HCT116 (cell line): ENCODE measurements at regions not wholly inside any gene's neighbourhood (a gene's known extent, or its start where the extent isn't known, plus 50 kb on each side); places are given as distances from the start of the nearest gene placed in this dataset.

Source experiments
- ATAC-seq: fragments of 200-7000 bp; cut with Tn5 transposase; 2 replicates; pipeline ENCODE4 v1.9.1; 2020; ENCODE audit warnings: mild to moderate bottlenecking, moderate library complexity
- BruUV-seq: library from RNA; stranded (reverse); fragments of 400-500 nt; replicated peaks from 2 replicates; lab custom pipeline; 2021; lab: Mats Ljungman, UMichigan
- CTCF ChIA-PET: fragments of 300-600 bp; sonication (Branson Sonifier 250); formaldehyde crosslinking; loops from one replicate; lab custom pipeline; 2021; ENCODE audit warnings: antibody characterized with exemption; lab: Charles Lee
- POLR2A ChIA-PET: fragments of 300-600, 350-600 bp; sonication (Branson Sonifier 250); formaldehyde crosslinking; loops from one replicate; lab custom pipeline; 2021; ENCODE audit warnings: antibody characterized with exemption; lab: Charles Lee
- RAD21 ChIA-PET, 2 experiments: fragments of 300-600 bp; sonication (Branson Sonifier 250); formaldehyde crosslinking; loops; one replicate each; lab custom pipeline; 2023; ENCODE audit warnings: low total read pairs in 2 of 2; ENCODE audit not compliant: uncharacterized antibody in 2 of 2, unreplicated experiment in 2 of 2, low non-redundant PET in 1 of 2; lab: Charles Lee
- DNase-seq: peaks from one replicate; pipeline ENCODE4 v3.0.0-alpha.2; 2010; ENCODE audit warnings: low read depth, low spot score
- H2AFZ ChIP-seq: fragments of 200-600 bp; shearing (Covaris generic), sonication (generic); 2 replicates; pipeline ENCODE4 v1.6.1; 2017; ENCODE audit warnings: low read depth, mixed run types, mixed read lengths, antibody characterized with exemption, low read length; ENCODE audit not compliant: poor library complexity, severe bottlenecking
- H3K27ac ChIP-seq: 2 replicates; pipeline ENCODE4 v1.5.1; 2012; ENCODE audit warnings: low read depth, low read length
- H3K27me3 ChIP-seq: fragments of 200-600 bp; sonication (generic); 2 replicates; pipeline ENCODE4 v1.6.1; 2016; ENCODE audit warnings: mixed run types, low read length, mixed read lengths; ENCODE audit not compliant: insufficient read depth
- H3K36me3 ChIP-seq, 2 experiments: fragments of 200-500 bp in 1 of 2; fragments of 200-600 bp in 1 of 2; sonication (Bioruptor generic) in 1 of 2; sonication (generic) in 1 of 2; 2 replicates each; pipeline versions ENCODE4 v1.5.1 to v1.6.1; 2014 to 2016; ENCODE audit warnings: low read length in 2 of 2, inconsistent platforms in 1 of 2, mixed read lengths in 1 of 2, mixed run types in 1 of 2; ENCODE audit not compliant: insufficient read depth in 2 of 2, control insufficient read depth in 1 of 2
- H3K4me1 ChIP-seq, 2 experiments: fragments of 200-600 bp in 1 of 2; sonication (generic) in 1 of 2; 2 replicates each; pipeline versions ENCODE4 v1.5.1 to v1.6.1; 2012 to 2017; ENCODE audit warnings: low read length in 2 of 2, inconsistent platforms in 1 of 2, mild to moderate bottlenecking in 1 of 2, mixed read lengths in 1 of 2, mixed run types in 1 of 2, moderate library complexity in 1 of 2; ENCODE audit not compliant: insufficient read depth in 2 of 2, control insufficient read depth in 1 of 2
- H3K4me2 ChIP-seq: fragments of 200-600 bp; sonication (generic); 2 replicates; pipeline ENCODE4 v1.6.1; 2017; ENCODE audit warnings: mixed run types, low read length, mixed read lengths
- H3K4me3 ChIP-seq, 2 experiments: fragments of 200-600 bp in 1 of 2; sonication (generic) in 1 of 2; replicated peaks in 1 of 2; 2 replicates each; pipeline ENCODE4 v1.5.1; 2011 to 2016; ENCODE audit warnings: low read length in 2 of 2, control low read depth in 1 of 2, low read depth in 1 of 2, mild to moderate bottlenecking in 1 of 2, mixed read lengths in 1 of 2, mixed run types in 1 of 2
- H3K79me2 ChIP-seq: fragments of 200-600 bp; sonication (generic); 2 replicates; pipeline ENCODE4 v1.6.1; 2017; ENCODE audit warnings: mild to moderate bottlenecking, mixed run types, low read length, moderate library complexity, mixed read lengths; ENCODE audit not compliant: insufficient read depth
- H3K9ac ChIP-seq: fragments of 200-600 bp; sonication (generic); 2 replicates; pipeline ENCODE4 v1.6.1; 2016; ENCODE audit warnings: low read length, mixed read lengths
- H3K9me2 ChIP-seq: fragments of 200-600 bp; sonication (generic), shearing (Covaris generic); 2 replicates; pipeline ENCODE4 v1.6.1; 2017; ENCODE audit warnings: mixed run types, mild to moderate bottlenecking, moderate library complexity; ENCODE audit not compliant: insufficient read depth
- H3K9me3 ChIP-seq, 2 experiments: fragments of 200-500 bp in 1 of 2; fragments of 200-600 bp in 1 of 2; sonication (Bioruptor generic) in 1 of 2; sonication (generic) in 1 of 2; 2 replicates each; pipeline ENCODE4 v1.6.1; 2014 to 2017; ENCODE audit warnings: low read length in 2 of 2, mixed read lengths in 2 of 2, inconsistent platforms in 1 of 2, low read depth in 1 of 2, mild to moderate bottlenecking in 1 of 2, mixed run types in 1 of 2, moderate library complexity in 1 of 2; ENCODE audit not compliant: control insufficient read depth in 1 of 2, insufficient read depth in 1 of 2
- H4K20me1 ChIP-seq: fragments of 200-600 bp; sonication (generic), shearing (Covaris generic); 2 replicates; pipeline ENCODE4 v1.6.1; 2017; ENCODE audit warnings: mixed run types, mild to moderate bottlenecking, moderate library complexity; ENCODE audit not compliant: insufficient read depth
- CBX3 ChIP-seq: IDR thresholded peaks from 2 replicates; pipeline ENCODE4 v1.6.1; 2012; ENCODE audit warnings: low read depth
- CEBPB ChIP-seq: IDR thresholded peaks from 2 replicates; pipeline ENCODE4 v1.6.1; 2012; ENCODE audit warnings: low read depth
- EGR1 ChIP-seq: IDR thresholded peaks from 2 replicates; pipeline ENCODE4 v1.6.1; 2012; ENCODE audit warnings: low read depth
- EZH2 ChIP-seq: fragments of 200-600 bp; sonication (generic); IDR thresholded peaks from 2 replicates; pipeline ENCODE4 v1.6.1; 2017; ENCODE audit warnings: antibody characterized with exemption, mixed run types
- EZH2phosphoT487 ChIP-seq: fragments of 200-600 bp; IDR thresholded peaks from 2 replicates; pipeline ENCODE4 v1.6.1; 2018; ENCODE audit warnings: antibody characterized with exemption, borderline replicate concordance
- FOSL1 ChIP-seq: IDR thresholded peaks from 2 replicates; pipeline ENCODE4 v1.6.1; 2012; ENCODE audit warnings: low read depth
- JUND ChIP-seq: IDR thresholded peaks from 2 replicates; pipeline ENCODE4 v1.6.1; 2012
- POLR2A ChIP-seq: IDR thresholded peaks from 2 replicates; pipeline ENCODE4 v1.7.0; 2011; ENCODE audit warnings: borderline replicate concordance; ENCODE audit not compliant: insufficient read depth, insufficient read length; ENCODE audit errors: extremely low read depth
- POLR2AphosphoS5 ChIP-seq: IDR thresholded peaks from 2 replicates; pipeline ENCODE4 v1.6.1; 2011; ENCODE audit warnings: mild to moderate bottlenecking, low read depth, low read length, moderate library complexity
- REST ChIP-seq: IDR thresholded peaks from 2 replicates; pipeline ENCODE4 v1.6.1; 2012; ENCODE audit warnings: low read depth
- SIN3A ChIP-seq: IDR thresholded peaks from 2 replicates; pipeline ENCODE4 v1.6.1; 2012; ENCODE audit warnings: low read depth
- SRF ChIP-seq: IDR thresholded peaks from 2 replicates; pipeline ENCODE4 v1.6.1; 2012; ENCODE audit warnings: low read depth
- TCF7L2 ChIP-seq: IDR thresholded peaks from 2 replicates; pipeline ENCODE4 v1.7.0; 2011; ENCODE audit warnings: borderline replicate concordance, inconsistent platforms; ENCODE audit not compliant: insufficient read depth, insufficient read length; ENCODE audit errors: extremely low read depth
- ZBTB33 ChIP-seq: IDR thresholded peaks from 2 replicates; pipeline ENCODE4 v1.6.1; 2011; ENCODE audit warnings: mild to moderate bottlenecking, low read length, moderate library complexity; ENCODE audit not compliant: insufficient replicate concordance; ENCODE audit errors: extremely low read depth
- ZNF274 ChIP-seq: fragments of 200-500 bp; sonication (Bioruptor generic); IDR thresholded peaks from 2 replicates; pipeline ENCODE4 v1.6.1; 2014; ENCODE audit warnings: mild to moderate bottlenecking, low read depth, low read length, inconsistent platforms
- intact Hi-C: fragments of 100-400 bp; cut with micrococcal nuclease; formaldehyde crosslinking; loops from 2 replicates; pipeline ENCODE4 v1.10.0; 2022
- TF ChIP-seq, protein P1 (sequence below), 3 experiments: fragments of 200-600 bp in 1 of 3; sonication (generic) in 1 of 3; IDR thresholded peaks in 2 of 3; conservative IDR thresholded peaks in 1 of 3; 2 replicates each; pipeline ENCODE4 v1.5.1; 2012 to 2017; ENCODE audit warnings: low read depth in 2 of 3, low read length in 2 of 3, antibody characterized with exemption in 1 of 3, borderline replicate concordance in 1 of 3, control low read depth in 1 of 3, mild to moderate bottlenecking in 1 of 3, mixed read lengths in 1 of 3, mixed run types in 1 of 3, moderate library complexity in 1 of 3; ENCODE audit not compliant: insufficient read depth in 1 of 3

GRCh38 chr9:13988944-13989343 is 325.0 kb downstream of the NFIB start:
- TF ChIP-seq CBX3 (no peak), CEBPB (no peak), SRF (no peak), SIN3A (no peak), ZNF274 (no peak), ZBTB33 (no peak), POLR2A (no peak), REST (no peak), EZH2 (no peak), EGR1 (no peak), EZH2phosphoT487 (no peak), JUND (no peak), TCF7L2 (no peak), FOSL1 (no peak), POLR2AphosphoS5 (no peak)
- TF ChIP-seq, protein P1, sequence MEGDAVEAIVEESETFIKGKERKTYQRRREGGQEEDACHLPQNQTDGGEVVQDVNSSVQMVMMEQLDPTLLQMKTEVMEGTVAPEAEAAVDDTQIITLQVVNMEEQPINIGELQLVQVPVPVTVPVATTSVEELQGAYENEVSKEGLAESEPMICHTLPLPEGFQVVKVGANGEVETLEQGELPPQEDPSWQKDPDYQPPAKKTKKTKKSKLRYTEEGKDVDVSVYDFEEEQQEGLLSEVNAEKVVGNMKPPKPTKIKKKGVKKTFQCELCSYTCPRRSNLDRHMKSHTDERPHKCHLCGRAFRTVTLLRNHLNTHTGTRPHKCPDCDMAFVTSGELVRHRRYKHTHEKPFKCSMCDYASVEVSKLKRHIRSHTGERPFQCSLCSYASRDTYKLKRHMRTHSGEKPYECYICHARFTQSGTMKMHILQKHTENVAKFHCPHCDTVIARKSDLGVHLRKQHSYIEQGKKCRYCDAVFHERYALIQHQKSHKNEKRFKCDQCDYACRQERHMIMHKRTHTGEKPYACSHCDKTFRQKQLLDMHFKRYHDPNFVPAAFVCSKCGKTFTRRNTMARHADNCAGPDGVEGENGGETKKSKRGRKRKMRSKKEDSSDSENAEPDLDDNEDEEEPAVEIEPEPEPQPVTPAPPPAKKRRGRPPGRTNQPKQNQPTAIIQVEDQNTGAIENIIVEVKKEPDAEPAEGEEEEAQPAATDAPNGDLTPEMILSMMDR (IDR thresholded peaks at IDR 0.05 in 2 of 3, conservative IDR thresholded peaks at IDR 0.05 in 1 of 3; ENCODE audit: borderline replicate concordance in 1 of 3, insufficient read depth in 1 of 3, low read depth in 2 of 3, low read length in 2 of 3) = no peak
- H2AFZ ChIP-seq = no peak overlapping the region
- ChIA-PET CTCF (no interaction called here), RAD21 (no interaction called here), POLR2A (no interaction called here)
- DNase-seq = no peak
- no peaks in the 10 kb centered on the region for H4K20me1 ChIP-seq
- ATAC-seq = no peak
- H3K4me3 ChIP-seq = no peak overlapping the region
- no peaks in the 10 kb centered on the region for H3K4me1 ChIP-seq
- H3K9me2 ChIP-seq = no peaks in the 10 kb centered on the region
- intact Hi-C loops = no loop called here
- no peak overlapping the region for H3K27ac ChIP-seq
- BruUV-seq = no TSS peak
- H3K4me2 ChIP-seq = no peak overlapping the region
- H3K36me3 ChIP-seq = no peaks in the 10 kb centered on the region
- H3K79me2 ChIP-seq = no peaks in the 10 kb centered on the region
- no peaks in the 10 kb centered on the region for H3K9me3 ChIP-seq
- no peaks in the 10 kb centered on the region for H3K27me3 ChIP-seq
- no peak overlapping the region for H3K9ac ChIP-seq
